ENCODE measurements at regions not wholly inside any gene's neighbourhood (a gene's known extent, or its start where the extent isn't known, plus 50 kb on each side); places are given as distances from the start of the nearest gene placed in this dataset.

DNA sequence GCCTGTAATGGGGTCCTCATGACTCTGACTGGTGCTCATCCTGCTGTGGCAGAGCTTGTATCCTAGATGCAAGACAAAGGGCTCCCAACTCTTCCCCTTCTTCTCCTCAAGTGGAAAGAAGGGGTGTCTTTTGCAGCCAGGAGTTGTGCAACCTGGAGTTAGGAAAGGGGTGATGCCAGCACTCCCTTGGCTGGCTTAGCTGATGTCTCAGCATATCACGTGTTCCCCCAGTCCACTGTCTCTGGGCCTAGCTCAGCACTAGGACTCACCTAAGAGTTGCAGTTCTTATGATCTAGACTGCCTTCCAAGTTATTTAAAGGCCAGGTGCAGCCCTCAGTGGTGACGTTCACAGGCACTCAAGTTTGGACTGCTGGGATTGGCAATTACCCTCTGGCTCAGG, 146.2 kb upstream of the GORAB start:
- Histone ChIP-seq H3K27ac (ENCODE audit: low read depth, low read length) (no peak overlapping the region), H3K4me3 (ENCODE audit: low read length in 3 of 3) (no peak overlapping the region), H3K27me3 (ENCODE audit: control insufficient read depth in 3 of 3, insufficient read depth in 3 of 3, low read length in 3 of 3) (no peaks in the 10 kb centered on the region), H3K4me1 (ENCODE audit: control insufficient read depth in 3 of 3, insufficient read depth in 3 of 3, low read length in 3 of 3) (no peaks in the 10 kb centered on the region), H3K9ac (ENCODE audit: low read depth in 1 of 3, low read length in 3 of 3) (no peak overlapping the region), H3K36me3 (ENCODE audit: control insufficient read depth in 3 of 3, insufficient read depth in 3 of 3, low read length in 3 of 3) (no peaks in the 10 kb centered on the region), H3K9me3 (ENCODE audit: control insufficient read depth in 3 of 3, low read length in 3 of 3) (no peaks in the 10 kb centered on the region)

GRCh38 chr1:170388489-170388888, 143.5 kb upstream of the GORAB start:
- Histone ChIP-seq H3K4me1 (ENCODE audit: control insufficient read depth in 3 of 3, insufficient read depth in 3 of 3, low read length in 3 of 3) (no peaks in the 10 kb centered on the region), H3K9ac (ENCODE audit: low read depth in 1 of 3, low read length in 3 of 3) (no peak overlapping the region), H3K4me3 (ENCODE audit: low read length in 3 of 3) (no peak overlapping the region), H3K9me3 (ENCODE audit: control insufficient read depth in 3 of 3, low read length in 3 of 3) (no peaks in the 10 kb centered on the region), H3K36me3 (ENCODE audit: control insufficient read depth in 3 of 3, insufficient read depth in 3 of 3, low read length in 3 of 3) (no peaks in the 10 kb centered on the region), H3K27ac (ENCODE audit: low read depth, low read length) (no peak overlapping the region), H3K27me3 (ENCODE audit: control insufficient read depth in 3 of 3, insufficient read depth in 3 of 3, low read length in 3 of 3) (no peaks in the 10 kb centered on the region)

DNA sequence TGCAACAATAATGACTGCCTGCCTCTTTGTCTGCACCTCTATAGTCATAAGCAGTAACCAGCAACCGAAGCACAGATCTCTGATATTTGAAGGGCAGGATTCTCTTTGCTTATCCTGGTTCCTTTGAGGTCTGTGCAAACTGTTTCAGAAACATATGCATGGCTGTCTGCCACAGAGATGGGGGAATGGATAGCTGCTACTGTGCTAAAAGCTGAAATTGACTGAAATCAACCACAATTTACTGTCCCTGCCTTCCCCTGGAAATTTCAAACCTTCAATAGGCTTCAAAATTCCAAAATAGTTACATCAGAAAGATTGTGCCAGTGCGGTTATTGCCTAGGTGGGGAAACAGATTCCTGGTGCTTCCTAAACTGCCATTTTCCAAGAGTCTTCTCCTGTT, 136.8 kb upstream of the GORAB start:
- H3K4me3 ChIP-seq (ENCODE audit: low read length in 3 of 3), result no peak overlapping the region

DNA sequence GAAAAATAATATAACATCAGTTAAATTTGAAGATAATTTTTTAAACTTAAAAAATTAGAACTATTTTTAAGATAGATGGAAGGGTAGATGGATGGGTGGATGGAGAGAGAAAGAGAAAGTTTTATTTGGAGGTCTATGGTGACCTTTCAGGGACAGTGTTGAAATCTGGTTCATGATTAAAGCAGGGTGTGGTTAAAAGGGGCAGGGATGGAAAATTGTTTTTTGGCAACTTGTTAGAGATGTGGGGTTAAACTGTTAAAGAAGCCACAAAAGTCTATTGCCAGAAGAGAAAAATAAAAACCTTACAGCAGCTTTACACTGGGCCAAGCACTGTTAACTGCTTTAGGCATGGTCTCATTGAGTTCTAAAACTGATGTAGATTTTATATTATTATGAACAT, 134.9 kb upstream of the GORAB start:
- Histone ChIP-seq H3K9me3 (ENCODE audit: control insufficient read depth in 3 of 3, low read length in 3 of 3) (no peaks in the 10 kb centered on the region), H3K27ac (ENCODE audit: low read depth, low read length) (no peak overlapping the region), H3K9ac (ENCODE audit: low read depth in 1 of 3, low read length in 3 of 3) (no peak overlapping the region), H3K36me3 (ENCODE audit: control insufficient read depth in 3 of 3, insufficient read depth in 3 of 3, low read length in 3 of 3) (no peaks in the 10 kb centered on the region), H3K27me3 (ENCODE audit: control insufficient read depth in 3 of 3, insufficient read depth in 3 of 3, low read length in 3 of 3) (no peaks in the 10 kb centered on the region), H3K4me1 (ENCODE audit: control insufficient read depth in 3 of 3, insufficient read depth in 3 of 3, low read length in 3 of 3) (no peaks in the 10 kb centered on the region), H3K4me3 (ENCODE audit: low read length in 3 of 3) (no peak overlapping the region)

More for the DNA sequence above, 136.8 kb upstream of the GORAB start:
- H3K27me3 ChIP-seq (ENCODE audit: control insufficient read depth in 3 of 3, insufficient read depth in 3 of 3, low read length in 3 of 3), result no peaks in the 10 kb centered on the region
- no peaks in the 10 kb centered on the region for H3K4me1 ChIP-seq (ENCODE audit: control insufficient read depth in 3 of 3, insufficient read depth in 3 of 3, low read length in 3 of 3)
- H3K9ac ChIP-seq (ENCODE audit: low read depth in 1 of 3, low read length in 3 of 3), result no peak overlapping the region
- H3K27ac ChIP-seq (ENCODE audit: low read depth, low read length), result no peak overlapping the region
- no peaks in the 10 kb centered on the region for H3K36me3 ChIP-seq (ENCODE audit: control insufficient read depth in 3 of 3, insufficient read depth in 3 of 3, low read length in 3 of 3)
- H3K9me3 ChIP-seq (ENCODE audit: control insufficient read depth in 3 of 3, low read length in 3 of 3), result no peaks in the 10 kb centered on the region

DNA sequence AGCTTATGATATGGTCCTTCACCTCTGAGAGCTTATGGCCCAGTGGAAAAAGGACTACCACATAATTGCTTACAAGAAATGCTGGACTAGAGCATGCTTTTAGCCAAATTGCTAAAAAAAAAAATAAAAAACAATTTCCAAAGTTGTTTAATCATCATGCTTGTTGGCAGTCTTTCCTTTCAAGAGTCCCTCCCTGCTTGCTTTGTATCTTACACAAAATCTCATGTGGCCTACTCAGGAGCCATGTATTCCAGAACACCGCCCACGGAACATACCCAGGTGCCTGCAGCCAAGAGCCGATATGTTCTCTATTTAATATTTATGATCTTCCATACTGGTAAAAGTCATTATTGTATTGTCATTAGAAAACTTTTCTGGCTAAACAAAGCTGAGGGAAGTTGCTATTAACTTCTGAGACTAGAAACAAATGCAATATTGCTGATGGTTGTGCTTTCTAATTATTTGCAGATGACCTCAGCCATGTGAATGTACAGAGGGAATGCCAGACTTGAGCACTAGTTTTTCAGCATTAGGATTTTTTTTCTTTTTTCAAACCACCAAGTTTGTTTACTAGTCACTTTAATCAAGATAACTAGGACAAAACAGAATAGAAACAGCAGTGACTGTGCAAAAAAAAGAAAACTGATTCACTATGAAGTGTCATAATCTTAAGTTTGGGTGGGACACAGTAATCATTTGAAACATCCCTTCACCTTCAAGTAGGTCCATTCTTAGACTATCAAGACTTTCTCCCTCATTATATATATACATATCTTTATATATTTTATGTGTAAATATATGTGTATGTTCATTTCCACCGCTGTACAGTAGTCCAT, 129.3 kb upstream of the GORAB start:
- Histone ChIP-seq H3K4me3 (ENCODE audit: low read length in 3 of 3) (no peak overlapping the region), H3K27ac (ENCODE audit: low read depth, low read length) (no peak overlapping the region), H3K27me3 (ENCODE audit: control insufficient read depth in 3 of 3, insufficient read depth in 3 of 3, low read length in 3 of 3) (no peaks in the 10 kb centered on the region), H3K36me3 (ENCODE audit: control insufficient read depth in 3 of 3, insufficient read depth in 3 of 3, low read length in 3 of 3) (no peaks in the 10 kb centered on the region), H3K9ac (ENCODE audit: low read depth in 1 of 3, low read length in 3 of 3) (no peak overlapping the region), H3K4me1 (ENCODE audit: control insufficient read depth in 3 of 3, insufficient read depth in 3 of 3, low read length in 3 of 3) (no peaks in the 10 kb centered on the region), H3K9me3 (ENCODE audit: control insufficient read depth in 3 of 3, low read length in 3 of 3) (peaks cover 0 to 2% (median 0%) of the 10 kb centered on the region in 3 donors)

- H3K9ac ChIP-seq (ENCODE audit: low read depth in 1 of 3, low read length in 3 of 3), result no peak overlapping the region
- H3K27ac ChIP-seq (ENCODE audit: low read depth, low read length), result no peak overlapping the region
- H3K36me3 ChIP-seq (ENCODE audit: control insufficient read depth in 3 of 3, insufficient read depth in 3 of 3, low read length in 3 of 3), result no peaks in the 10 kb centered on the region
- H3K4me1 ChIP-seq (ENCODE audit: control insufficient read depth in 3 of 3, insufficient read depth in 3 of 3, low read length in 3 of 3), result no peaks in the 10 kb centered on the region
- no peak overlapping the region for H3K4me3 ChIP-seq (ENCODE audit: low read length in 3 of 3)
- no peaks in the 10 kb centered on the region for H3K27me3 ChIP-seq (ENCODE audit: control insufficient read depth in 3 of 3, insufficient read depth in 3 of 3, low read length in 3 of 3)
- H3K9me3 ChIP-seq (ENCODE audit: control insufficient read depth in 3 of 3, low read length in 3 of 3), result peaks cover 0 to 2% (median 0%) of the 10 kb centered on the region in 3 donors
Observed at GRCh38 chr1:170407138-170407537, 124.8 kb upstream of the GORAB start.

DNA sequence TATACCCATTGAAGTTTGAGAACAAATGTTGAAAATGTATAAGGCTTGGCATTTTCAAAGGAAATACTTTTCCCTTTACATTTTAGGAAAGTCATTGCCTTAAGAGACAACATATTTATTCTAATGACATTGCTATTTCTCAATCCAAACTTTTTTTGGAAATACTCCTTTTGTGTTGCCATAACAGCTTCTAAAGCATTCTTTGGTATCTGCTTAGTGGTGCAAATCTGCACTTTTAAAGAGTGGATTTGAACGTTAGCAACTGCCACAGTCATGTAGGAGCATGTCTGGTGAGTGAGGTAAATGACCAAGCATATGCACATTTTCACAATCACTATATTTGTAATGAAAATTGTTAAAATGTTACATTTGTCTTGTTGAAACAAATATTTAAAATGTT, 124.4 kb upstream of the GORAB start:
- no peaks in the 10 kb centered on the region for H3K4me1 ChIP-seq (ENCODE audit: control insufficient read depth in 3 of 3, insufficient read depth in 3 of 3, low read length in 3 of 3)

DNA sequence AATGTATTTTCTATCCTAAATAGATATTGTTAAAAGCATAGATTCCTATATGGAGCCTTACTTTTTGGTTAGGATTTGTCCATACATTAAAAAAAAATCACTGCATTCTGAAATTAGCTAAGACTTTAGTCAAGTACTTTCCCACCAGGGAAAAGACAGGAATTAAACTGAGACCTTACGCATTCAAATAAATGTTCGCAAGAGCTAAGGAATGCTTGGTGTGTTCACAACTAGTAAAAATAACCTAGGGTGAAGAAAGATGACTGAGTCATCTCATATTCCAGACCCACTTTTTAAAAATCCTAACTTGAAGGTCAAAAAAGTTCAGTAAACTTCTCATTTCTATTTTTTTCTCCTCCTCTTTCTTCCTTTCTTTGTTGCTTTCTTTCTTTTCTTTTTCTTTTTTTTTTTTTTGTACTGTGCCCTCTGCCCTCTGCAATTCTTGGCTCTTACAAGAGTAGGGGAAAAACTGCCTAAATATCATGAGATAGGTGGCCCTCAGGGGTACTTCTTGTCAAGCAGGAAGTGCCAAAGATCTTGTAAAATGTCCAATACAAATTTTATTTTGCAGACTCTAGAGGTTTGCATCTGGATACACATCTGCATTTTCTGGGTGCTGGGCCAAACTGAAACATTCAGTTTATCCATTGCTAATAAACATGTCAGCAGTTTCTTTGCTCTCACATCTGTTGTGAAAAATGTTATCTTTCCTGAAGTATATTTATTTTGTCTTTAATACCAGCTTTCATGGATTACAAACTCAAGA, 121.4 kb upstream of the GORAB start:
- Histone ChIP-seq H3K4me1 (ENCODE audit: control insufficient read depth in 3 of 3, insufficient read depth in 3 of 3, low read length in 3 of 3) (peaks cover 0 to 9% (median 5%) of the 10 kb centered on the region in 3 donors), H3K27me3 (ENCODE audit: control insufficient read depth in 3 of 3, insufficient read depth in 3 of 3, low read length in 3 of 3) (no peaks in the 10 kb centered on the region), H3K4me3 (ENCODE audit: low read length in 3 of 3) (no peak overlapping the region), H3K9ac (ENCODE audit: low read depth in 1 of 3, low read length in 3 of 3) (no peak overlapping the region), H3K9me3 (ENCODE audit: control insufficient read depth in 3 of 3, low read length in 3 of 3) (peaks cover 0 to 2% (median 0%) of the 10 kb centered on the region in 3 donors), H3K27ac (ENCODE audit: low read depth, low read length) (peak overlapping the region; percentile 58), H3K36me3 (ENCODE audit: control insufficient read depth in 3 of 3, insufficient read depth in 3 of 3, low read length in 3 of 3) (no peaks in the 10 kb centered on the region)

More for the DNA sequence above, 124.4 kb upstream of the GORAB start:
- H3K36me3 ChIP-seq (ENCODE audit: control insufficient read depth in 3 of 3, insufficient read depth in 3 of 3, low read length in 3 of 3), result no peaks in the 10 kb centered on the region
- no peak overlapping the region for H3K27ac ChIP-seq (ENCODE audit: low read depth, low read length)
- H3K9ac ChIP-seq (ENCODE audit: low read depth in 1 of 3, low read length in 3 of 3), result no peak overlapping the region
- H3K27me3 ChIP-seq (ENCODE audit: control insufficient read depth in 3 of 3, insufficient read depth in 3 of 3, low read length in 3 of 3), result no peaks in the 10 kb centered on the region
- H3K9me3 ChIP-seq (ENCODE audit: control insufficient read depth in 3 of 3, low read length in 3 of 3), result peaks cover 0 to 2% (median 0%) of the 10 kb centered on the region in 3 donors
- H3K4me3 ChIP-seq (ENCODE audit: low read length in 3 of 3), result no peak overlapping the region

- Histone ChIP-seq H3K9ac (ENCODE audit: low read depth in 1 of 3, low read length in 3 of 3) (no peak overlapping the region), H3K36me3 (ENCODE audit: control insufficient read depth in 3 of 3, insufficient read depth in 3 of 3, low read length in 3 of 3) (no peaks in the 10 kb centered on the region), H3K4me1 (ENCODE audit: control insufficient read depth in 3 of 3, insufficient read depth in 3 of 3, low read length in 3 of 3) (peaks cover 0 to 9% (median 5%) of the 10 kb centered on the region in 3 donors), H3K9me3 (ENCODE audit: control insufficient read depth in 3 of 3, low read length in 3 of 3) (no peaks in the 10 kb centered on the region), H3K27me3 (ENCODE audit: control insufficient read depth in 3 of 3, insufficient read depth in 3 of 3, low read length in 3 of 3) (no peaks in the 10 kb centered on the region), H3K4me3 (ENCODE audit: low read length in 3 of 3) (no peak overlapping the region), H3K27ac (ENCODE audit: low read depth, low read length) (peak overlapping the region; percentile 57)
Observed at GRCh38 chr1:170414989-170415709, 116.8 kb upstream of the GORAB start.

All from skeletal muscle tissue (tissue), 3 donors.